Mesenchymal stem cell (in vitro differentiated cells and primary cell): ENCODE measurements at regions not wholly inside any gene's neighbourhood (a gene's known extent, or its start where the extent isn't known, plus 50 kb on each side); places are given as distances from the start of the nearest gene placed in this dataset.
"Not testable (repeated sequence)": the region's sequence is repeated elsewhere in the genome, so short reads cannot be mapped to it uniquely, and the experiment has no call there.

Source experiments
- DNase-seq: peaks from one replicate; pipeline ENCODE4 v3.0.0-alpha.2; 2013
- H2AFZ ChIP-seq: one replicate; pipeline ENCODE4 v1.6.1; 2013; ENCODE audit warnings: low read depth, mild to moderate bottlenecking, control low read depth, inconsistent platforms, low read length, moderate library complexity
- H2AK5ac ChIP-seq: 2 replicates; pipeline ENCODE4 v1.6.1; 2013; ENCODE audit warnings: low read length, moderate library complexity, mild to moderate bottlenecking, inconsistent platforms; ENCODE audit not compliant: severe bottlenecking
- H2BK120ac ChIP-seq: one replicate; pipeline ENCODE4 v1.6.1; 2013; ENCODE audit warnings: low read depth, mild to moderate bottlenecking, inconsistent platforms, low read length, moderate library complexity
- H2BK12ac ChIP-seq, 2 experiments: one replicate each; pipeline ENCODE4 v1.6.1; 2013; ENCODE audit warnings: inconsistent platforms in 2 of 2, low read length in 2 of 2, mild to moderate bottlenecking in 2 of 2, moderate library complexity in 2 of 2, control low read depth in 1 of 2
- H2BK15ac ChIP-seq: one replicate; pipeline ENCODE4 v1.6.1; 2013; ENCODE audit warnings: mild to moderate bottlenecking, low read depth, inconsistent platforms; ENCODE audit not compliant: poor library complexity, severe bottlenecking
- H2BK5ac ChIP-seq: 2 replicates; pipeline ENCODE4 v1.6.1; 2013; ENCODE audit warnings: low read depth, mild to moderate bottlenecking, low read length, control low read depth, inconsistent platforms; ENCODE audit not compliant: poor library complexity, severe bottlenecking
- H3K14ac ChIP-seq, 2 experiments: one replicate each; pipeline ENCODE4 v1.6.1; 2013; ENCODE audit warnings: inconsistent platforms in 2 of 2, low read length in 2 of 2, control low read depth in 1 of 2, mild to moderate bottlenecking in 1 of 2, moderate library complexity in 1 of 2
- H3K18ac ChIP-seq, 2 experiments: one replicate each; pipeline ENCODE4 v1.6.1; 2013; ENCODE audit warnings: inconsistent platforms in 2 of 2, low read length in 2 of 2, control low read depth in 1 of 2, low read depth in 1 of 2, mild to moderate bottlenecking in 1 of 2
- H3K23ac ChIP-seq, 2 experiments: one replicate each; pipeline ENCODE4 v1.6.1; 2013; ENCODE audit warnings: inconsistent platforms in 2 of 2, low read length in 2 of 2, mild to moderate bottlenecking in 2 of 2, moderate library complexity in 2 of 2, control low read depth in 1 of 2
- H3K27ac ChIP-seq: 2 replicates; pipeline ENCODE4 v1.5.1; 2013; ENCODE audit warnings: mild to moderate bottlenecking, moderate library complexity, low read length, control low read depth, inconsistent platforms; ENCODE audit not compliant: poor library complexity, severe bottlenecking
- H3K27me3 ChIP-seq, 2 experiments: 2 replicates each; pipeline versions ENCODE4 v1.6.1 to v1.7.0; 2013; ENCODE audit warnings: low read length in 2 of 2, mild to moderate bottlenecking in 2 of 2, moderate library complexity in 2 of 2, control low read depth in 1 of 2, inconsistent platforms in 1 of 2; ENCODE audit not compliant: control insufficient read depth in 1 of 2, insufficient read depth in 1 of 2
- H3K36me3 ChIP-seq, 2 experiments: 2 replicates each; pipeline versions ENCODE4 v1.6.1 to v1.7.0; 2013; ENCODE audit warnings: low read length in 2 of 2, control low read depth in 1 of 2, inconsistent platforms in 1 of 2, low read depth in 1 of 2, mild to moderate bottlenecking in 1 of 2; ENCODE audit not compliant: insufficient read depth in 2 of 2, control insufficient read depth in 1 of 2
- H3K4ac ChIP-seq, 2 experiments: one replicate each; pipeline ENCODE4 v1.6.1; 2013; ENCODE audit warnings: inconsistent platforms in 2 of 2, low read length in 2 of 2, mild to moderate bottlenecking in 2 of 2, moderate library complexity in 2 of 2, control low read depth in 1 of 2, low read depth in 1 of 2
- H3K4me1 ChIP-seq: 2 replicates; pipeline ENCODE4 v1.6.1; 2013; ENCODE audit warnings: low read depth, low read length, control low read depth; ENCODE audit not compliant: control insufficient read depth, insufficient read depth
- H3K4me2 ChIP-seq: 2 replicates; pipeline ENCODE4 v1.6.1; 2013; ENCODE audit warnings: low read length, mild to moderate bottlenecking, inconsistent platforms; ENCODE audit not compliant: poor library complexity, severe bottlenecking
- H3K4me3 ChIP-seq, 2 experiments: 2 replicates each; pipeline versions ENCODE4 v1.5.1 to v1.7.0; 2013; ENCODE audit warnings: low read length in 2 of 2, mild to moderate bottlenecking in 2 of 2, control low read depth in 1 of 2, low read depth in 1 of 2; ENCODE audit not compliant: insufficient read depth in 1 of 2
- H3K79me1 ChIP-seq: replicated peaks from 2 replicates; pipeline ENCODE4 v1.6.1; 2013; ENCODE audit warnings: mild to moderate bottlenecking, control low read depth, low read length, inconsistent platforms; ENCODE audit not compliant: poor library complexity, severe bottlenecking
- H3K9ac ChIP-seq: 2 replicates; pipeline ENCODE4 v1.7.0; 2013; ENCODE audit warnings: mild to moderate bottlenecking, low read length, moderate library complexity
- H3K9me3 ChIP-seq: 2 replicates; pipeline ENCODE4 v1.7.0; 2013; ENCODE audit warnings: mild to moderate bottlenecking, low read length; ENCODE audit not compliant: control insufficient read depth
- H4K8ac ChIP-seq: one replicate; pipeline ENCODE4 v1.6.1; 2013; ENCODE audit warnings: inconsistent platforms, mild to moderate bottlenecking, low read length, moderate library complexity
- H4K91ac ChIP-seq: one replicate; pipeline ENCODE4 v1.6.1; 2013; ENCODE audit warnings: mild to moderate bottlenecking, low read length, inconsistent platforms
- WGBS: methylation state at CpG from one replicate; pipeline ENCODE4 v1.1.7; 2013; ENCODE audit warnings: mixed read lengths; 5-methylcytosine and 5-hydroxymethylcytosine counted together

DNA sequence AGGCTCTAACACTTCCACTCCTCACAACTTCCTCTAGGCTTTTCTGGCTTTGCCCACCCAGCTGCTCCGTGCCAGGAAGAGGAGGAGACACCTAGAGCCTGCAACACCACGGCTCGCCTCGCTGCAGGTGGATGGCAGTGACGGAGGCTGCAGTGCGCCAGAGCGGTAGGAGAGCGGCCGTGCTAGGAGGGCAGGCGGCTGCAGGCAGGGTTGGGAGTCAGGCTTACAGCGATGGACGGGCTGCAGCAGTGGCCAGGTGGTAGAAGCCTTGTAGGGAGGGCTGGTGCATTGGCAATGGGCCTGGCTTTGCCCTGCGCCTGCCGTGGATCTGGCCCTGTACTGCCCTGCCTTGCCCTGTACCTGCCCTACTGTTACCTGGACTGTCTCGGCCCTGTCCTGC, 4896.0 kb upstream of the OR11H1 start:
- not testable (repeated sequence) for H3K4me2 ChIP-seq, H3K4ac ChIP-seq, H3K79me1 ChIP-seq, H4K91ac ChIP-seq, H3K27ac ChIP-seq, H2BK12ac ChIP-seq, H3K14ac ChIP-seq, H2AFZ ChIP-seq, H3K23ac ChIP-seq, H2BK120ac ChIP-seq, H3K36me3 ChIP-seq, H3K9ac ChIP-seq, H3K18ac ChIP-seq, H3K4me3 ChIP-seq, H2BK5ac ChIP-seq, H2AK5ac ChIP-seq, DNase-seq, H3K9me3 ChIP-seq, H4K8ac ChIP-seq, H2BK15ac ChIP-seq, H3K4me1 ChIP-seq, H3K27me3 ChIP-seq
- WGBS, result no CpG with 5 or more reads among the region's 15 CpGs

- H3K4me3 ChIP-seq, H3K4me2 ChIP-seq, H4K91ac ChIP-seq, H3K4me1 ChIP-seq, DNase-seq, H3K18ac ChIP-seq, H3K27me3 ChIP-seq, H3K9me3 ChIP-seq, H3K79me1 ChIP-seq, H3K14ac ChIP-seq, H3K36me3 ChIP-seq, H3K23ac ChIP-seq, H3K9ac ChIP-seq, H2BK15ac ChIP-seq, H3K27ac ChIP-seq, H3K4ac ChIP-seq, H2AK5ac ChIP-seq, H2BK5ac ChIP-seq, H4K8ac ChIP-seq, H2BK12ac ChIP-seq, H2BK120ac ChIP-seq, H2AFZ ChIP-seq: not testable (repeated sequence)
- no CpG with 5 or more reads among the region's 3 CpGs for WGBS
Measured at GRCh38 chr22:10635341-10635740, 4892.7 kb upstream of the OR11H1 start.

DNA sequence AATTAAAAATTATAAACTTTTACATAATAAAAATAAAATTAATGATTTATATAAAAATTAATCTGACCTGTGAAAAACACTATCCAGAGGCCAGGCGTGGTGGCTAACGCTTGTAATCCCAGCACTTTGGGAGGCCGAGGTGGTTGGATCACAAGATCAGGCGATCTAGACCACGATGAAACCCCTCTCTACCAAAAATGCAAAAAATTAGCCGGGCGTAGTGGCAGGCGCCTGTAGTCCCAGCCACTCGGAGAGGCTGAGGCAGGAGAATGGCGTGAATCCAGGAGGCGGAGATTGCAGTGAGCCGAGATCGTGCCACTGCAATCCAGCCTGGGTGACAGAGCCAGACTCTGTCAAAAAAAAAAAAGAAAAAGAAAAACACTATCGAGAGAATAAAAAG, 4865.2 kb upstream of the OR11H1 start:
- H2BK5ac ChIP-seq, H3K79me1 ChIP-seq, H3K4me2 ChIP-seq, H2BK15ac ChIP-seq, H3K9me3 ChIP-seq, H3K9ac ChIP-seq, H2AK5ac ChIP-seq, H3K27ac ChIP-seq, DNase-seq, H3K14ac ChIP-seq, H3K27me3 ChIP-seq, H3K4me3 ChIP-seq, H3K36me3 ChIP-seq, H3K18ac ChIP-seq, H3K23ac ChIP-seq, H4K91ac ChIP-seq, H2BK12ac ChIP-seq, H3K4me1 ChIP-seq, H2AFZ ChIP-seq, H4K8ac ChIP-seq, H3K4ac ChIP-seq, H2BK120ac ChIP-seq: not testable (repeated sequence)
- 63% methylated on average over 3 of the region's 14 CpGs for WGBS

- H2BK15ac ChIP-seq, H3K79me1 ChIP-seq, H3K23ac ChIP-seq, H3K4ac ChIP-seq, H3K9ac ChIP-seq, H3K4me3 ChIP-seq, H2BK5ac ChIP-seq, H3K18ac ChIP-seq, H4K91ac ChIP-seq, H3K4me1 ChIP-seq, H4K8ac ChIP-seq, H2AK5ac ChIP-seq, H3K36me3 ChIP-seq, H2BK12ac ChIP-seq, H3K14ac ChIP-seq, H2AFZ ChIP-seq, H3K27ac ChIP-seq, H2BK120ac ChIP-seq, DNase-seq, H3K27me3 ChIP-seq, H3K9me3 ChIP-seq, H3K4me2 ChIP-seq: not testable (repeated sequence)
- 53% methylated on average over 3 of the region's 6 CpGs for WGBS
Measured at GRCh38 chr22:10673065-10673464, 4854.9 kb upstream of the OR11H1 start.
